Parathyroid adenoma (tissue), 2 donors: ENCODE measurements at regions not wholly inside any gene's neighbourhood (a gene's known extent, or its start where the extent isn't known, plus 50 kb on each side); places are given as distances from the start of the nearest gene placed in this dataset.

ENCODE experiments used
- H2AFZ ChIP-seq: fragments of 300-600 bp; sonication (generic); one replicate; pipeline ENCODE4 v1.7.0; 2017; ENCODE audit warnings: antibody characterized with exemption, mild to moderate bottlenecking
- H3K27ac ChIP-seq: fragments of 300-600 bp; sonication (generic); one replicate; pipeline ENCODE4 v1.7.0; 2017
- H3K27me3 ChIP-seq: fragments of 300-600 bp; sonication (generic); one replicate; pipeline ENCODE4 v1.7.0; 2017; ENCODE audit warnings: low read length; ENCODE audit not compliant: control insufficient read depth, insufficient read depth
- H3K36me3 ChIP-seq: fragments of 300-600 bp; sonication (generic); one replicate; pipeline ENCODE4 v1.7.0; 2017; ENCODE audit warnings: low read length; ENCODE audit not compliant: control insufficient read depth, insufficient read depth
- H3K4me1 ChIP-seq: fragments of 300-600 bp; sonication (generic); one replicate; pipeline ENCODE4 v1.7.0; 2017; ENCODE audit warnings: control low read depth
- H3K4me2 ChIP-seq: fragments of 300-600 bp; sonication (generic); one replicate; pipeline ENCODE4 v1.7.0; 2017; ENCODE audit warnings: low read length
- H3K4me3 ChIP-seq: fragments of 300-600 bp; sonication (generic); one replicate; pipeline ENCODE4 v1.7.0; 2017; ENCODE audit warnings: low read depth, low read length
- H3K79me2 ChIP-seq: fragments of 300-600 bp; sonication (generic); one replicate; pipeline ENCODE4 v1.7.0; 2017; ENCODE audit warnings: control low read depth
- H3K9ac ChIP-seq: fragments of 300-600 bp; sonication (generic); one replicate; pipeline ENCODE4 v1.7.0; 2017; ENCODE audit warnings: mild to moderate bottlenecking
- H3K9me3 ChIP-seq: fragments of 300-600 bp; sonication (generic); one replicate; pipeline ENCODE4 v1.7.0; 2017; ENCODE audit warnings: low read length; ENCODE audit not compliant: control insufficient read depth
- TF ChIP-seq, protein P1 (sequence below): fragments of 300-600 bp; sonication (generic); IDR thresholded peaks from one replicate; pipeline ENCODE4 v1.7.0; 2017; ENCODE audit warnings: antibody characterized with exemption, mild to moderate bottlenecking
- donor health status: primary hyperparathyroidism.

DNA sequence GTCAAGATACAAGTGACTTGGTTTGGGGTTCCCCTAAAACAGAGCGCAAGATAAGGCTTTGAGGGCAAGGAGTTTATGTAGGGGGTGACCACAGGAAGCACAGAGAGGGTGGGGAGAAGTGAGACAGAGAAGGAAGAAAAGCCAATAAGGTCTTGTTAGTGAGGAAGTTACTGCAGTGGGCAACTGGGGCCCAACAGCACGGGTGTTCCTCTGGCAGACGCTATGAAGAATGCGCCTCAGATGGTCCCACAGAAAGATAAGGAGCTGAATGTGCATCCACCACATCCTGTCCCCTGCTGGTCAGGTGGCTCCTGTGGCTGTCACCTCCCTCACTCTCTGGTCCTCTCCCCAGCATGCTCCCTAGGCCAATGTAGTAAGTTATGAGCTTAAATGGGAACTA lies 333.5 kb downstream of the TSHZ3 start:
- H3K9me3 ChIP-seq, result no peaks in the 10 kb centered on the region
- TF ChIP-seq, protein P1, sequence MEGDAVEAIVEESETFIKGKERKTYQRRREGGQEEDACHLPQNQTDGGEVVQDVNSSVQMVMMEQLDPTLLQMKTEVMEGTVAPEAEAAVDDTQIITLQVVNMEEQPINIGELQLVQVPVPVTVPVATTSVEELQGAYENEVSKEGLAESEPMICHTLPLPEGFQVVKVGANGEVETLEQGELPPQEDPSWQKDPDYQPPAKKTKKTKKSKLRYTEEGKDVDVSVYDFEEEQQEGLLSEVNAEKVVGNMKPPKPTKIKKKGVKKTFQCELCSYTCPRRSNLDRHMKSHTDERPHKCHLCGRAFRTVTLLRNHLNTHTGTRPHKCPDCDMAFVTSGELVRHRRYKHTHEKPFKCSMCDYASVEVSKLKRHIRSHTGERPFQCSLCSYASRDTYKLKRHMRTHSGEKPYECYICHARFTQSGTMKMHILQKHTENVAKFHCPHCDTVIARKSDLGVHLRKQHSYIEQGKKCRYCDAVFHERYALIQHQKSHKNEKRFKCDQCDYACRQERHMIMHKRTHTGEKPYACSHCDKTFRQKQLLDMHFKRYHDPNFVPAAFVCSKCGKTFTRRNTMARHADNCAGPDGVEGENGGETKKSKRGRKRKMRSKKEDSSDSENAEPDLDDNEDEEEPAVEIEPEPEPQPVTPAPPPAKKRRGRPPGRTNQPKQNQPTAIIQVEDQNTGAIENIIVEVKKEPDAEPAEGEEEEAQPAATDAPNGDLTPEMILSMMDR, result no peak
- H3K4me2 ChIP-seq, result no peak overlapping the region

DNA sequence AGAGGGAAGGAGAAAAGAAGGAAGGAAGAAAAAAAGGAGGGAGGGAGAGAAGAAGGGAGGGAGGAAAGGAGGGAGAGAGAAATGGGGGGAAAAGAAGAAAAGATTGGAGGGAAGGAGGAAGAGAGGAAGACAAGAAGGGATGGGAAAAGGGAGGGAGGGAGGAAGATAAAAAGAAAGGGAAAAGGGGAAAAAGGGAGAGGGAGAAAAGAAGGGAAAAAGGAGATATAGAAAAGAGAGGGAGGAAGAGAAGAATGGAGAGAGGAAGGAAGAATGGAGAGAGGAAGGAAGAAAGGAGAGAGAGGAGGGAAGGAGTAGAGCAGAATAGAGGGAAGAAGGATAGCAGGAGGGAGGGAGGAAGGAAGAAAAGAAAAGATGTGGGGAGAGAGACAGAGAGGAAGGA lies 334.6 kb downstream of the TSHZ3 start:
- Histone ChIP-seq H3K4me1 (no peaks in the 10 kb centered on the region), H3K9me3 (no peaks in the 10 kb centered on the region), H3K79me2 (no peaks in the 10 kb centered on the region), H3K36me3 (no peaks in the 10 kb centered on the region), H3K27ac (no peak overlapping the region), H3K4me3 (no peak overlapping the region), H3K4me2 (no peak overlapping the region), H2AFZ (no peak overlapping the region), H3K9ac (no peak overlapping the region), H3K27me3 (no peaks in the 10 kb centered on the region)
- TF ChIP-seq, protein P1, result no peak

More for the DNA sequence above, 333.5 kb downstream of the TSHZ3 start:
- Histone ChIP-seq H3K27me3 (no peaks in the 10 kb centered on the region), H3K36me3 (no peaks in the 10 kb centered on the region), H3K79me2 (no peaks in the 10 kb centered on the region), H3K4me3 (no peak overlapping the region), H3K27ac (no peak overlapping the region), H2AFZ (no peak overlapping the region), H3K9ac (no peak overlapping the region), H3K4me1 (no peaks in the 10 kb centered on the region)

DNA sequence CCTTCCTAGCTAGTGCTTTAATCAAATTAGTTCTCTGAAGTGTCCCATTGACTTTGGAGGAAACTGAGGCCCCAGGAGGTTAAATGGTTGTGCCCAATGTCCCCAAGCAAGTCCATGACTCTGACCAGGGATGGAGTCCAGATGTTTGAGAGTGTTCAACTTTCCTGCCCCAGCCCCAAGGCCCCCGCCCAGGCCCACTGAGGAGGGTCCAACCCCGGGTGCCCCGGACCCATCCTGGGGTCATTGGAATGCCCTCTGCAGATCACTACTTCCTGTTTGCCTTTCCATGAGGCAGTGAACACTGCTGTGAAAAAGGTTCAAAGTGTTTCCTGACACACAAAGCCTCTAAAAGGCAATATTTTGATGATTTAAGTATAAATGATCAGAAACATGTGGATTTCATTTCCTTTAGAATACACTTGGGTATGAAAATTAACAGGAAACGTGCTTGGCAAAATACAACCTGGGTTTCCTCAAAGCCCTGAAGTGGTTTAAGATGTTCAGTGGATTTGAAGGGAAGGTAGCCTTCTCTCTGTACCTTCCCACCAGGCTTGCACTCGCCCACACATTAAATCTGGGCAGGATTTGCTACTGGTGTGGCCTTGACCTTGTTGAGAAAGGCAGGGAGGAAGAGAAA lies 335.7 kb downstream of the TSHZ3 start:
- no peaks in the 10 kb centered on the region for H3K27me3 ChIP-seq
- no peaks in the 10 kb centered on the region for H3K9me3 ChIP-seq
- TF ChIP-seq, protein P1, result no peak
- no peak overlapping the region for H3K9ac ChIP-seq
- H3K79me2 ChIP-seq, result no peaks in the 10 kb centered on the region
- H3K4me2 ChIP-seq, result no peak overlapping the region
- no peak overlapping the region for H3K27ac ChIP-seq
- H3K4me1 ChIP-seq, result no peaks in the 10 kb centered on the region
- H3K36me3 ChIP-seq, result no peaks in the 10 kb centered on the region
- H3K4me3 ChIP-seq, result no peak overlapping the region
- H2AFZ ChIP-seq, result no peak overlapping the region

DNA sequence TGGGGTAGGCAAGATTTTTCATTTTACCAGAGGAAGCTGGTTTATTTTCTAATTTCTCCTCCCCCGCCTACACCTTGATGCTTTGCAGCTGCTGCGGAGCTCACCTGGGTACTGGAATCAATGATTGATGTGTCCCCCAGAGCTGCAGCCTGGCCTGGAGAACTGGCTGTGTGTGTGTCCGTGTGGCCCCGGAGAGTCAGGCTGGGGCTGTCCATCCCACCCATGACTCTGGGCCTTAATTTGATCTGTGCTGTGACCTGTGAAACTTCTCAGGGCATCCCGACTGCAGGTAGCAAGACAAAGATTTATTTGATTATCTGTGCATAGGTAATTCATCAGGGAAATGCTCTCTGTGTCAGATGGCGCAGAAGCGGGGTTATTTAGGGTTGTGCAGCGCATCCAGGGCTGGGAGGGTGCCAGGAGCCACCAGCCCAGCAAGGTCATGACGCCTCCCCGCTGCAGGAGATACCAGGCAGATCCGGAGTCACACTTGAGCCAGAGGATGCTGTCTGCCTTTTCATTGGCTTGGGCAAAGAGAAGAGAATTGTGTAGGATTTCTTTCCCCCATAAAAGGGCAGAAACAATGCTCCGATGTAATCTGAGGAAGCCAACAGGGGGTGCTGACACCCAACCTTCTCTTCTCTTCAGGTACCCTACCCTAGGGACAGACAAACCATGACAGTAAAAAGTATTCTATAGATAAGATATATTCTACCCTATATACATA lies 346.6 kb downstream of the TSHZ3 start:
- Histone ChIP-seq H3K27me3 (no peaks in the 10 kb centered on the region), H3K36me3 (no peaks in the 10 kb centered on the region), H3K4me2 (no peak overlapping the region), H3K4me1 (no peaks in the 10 kb centered on the region), H2AFZ (no peak overlapping the region), H3K79me2 (no peaks in the 10 kb centered on the region), H3K9me3 (no peaks in the 10 kb centered on the region), H3K9ac (no peak overlapping the region), H3K27ac (no peak overlapping the region), H3K4me3 (no peak overlapping the region)
- TF ChIP-seq, protein P1, result no peak
